ENCODE measurements at regions not wholly inside any gene's neighbourhood (a gene's known extent, or its start where the extent isn't known, plus 50 kb on each side); places are given as distances from the start of the nearest gene placed in this dataset.

DNA sequence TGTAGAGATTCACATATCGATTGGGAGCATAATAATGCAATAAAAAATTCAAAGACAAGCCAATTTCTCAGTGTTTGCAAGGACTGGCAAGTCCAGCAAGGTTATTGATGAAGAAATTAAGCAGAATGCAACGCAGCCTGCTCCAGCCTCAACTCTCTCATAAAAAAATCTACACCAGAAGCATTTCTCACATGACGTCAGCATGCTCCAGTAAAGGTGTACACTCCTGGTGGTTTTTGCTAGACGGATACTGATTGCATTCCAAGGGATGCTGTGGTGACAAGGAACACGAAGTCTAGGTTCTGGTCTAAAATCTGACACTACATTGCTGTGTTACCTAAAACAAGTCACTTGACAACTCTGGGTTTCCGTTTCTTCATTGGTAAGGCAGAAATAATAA lies 131.9 kb upstream of the PRNP start:
- TF ChIP-seq, protein P1, sequence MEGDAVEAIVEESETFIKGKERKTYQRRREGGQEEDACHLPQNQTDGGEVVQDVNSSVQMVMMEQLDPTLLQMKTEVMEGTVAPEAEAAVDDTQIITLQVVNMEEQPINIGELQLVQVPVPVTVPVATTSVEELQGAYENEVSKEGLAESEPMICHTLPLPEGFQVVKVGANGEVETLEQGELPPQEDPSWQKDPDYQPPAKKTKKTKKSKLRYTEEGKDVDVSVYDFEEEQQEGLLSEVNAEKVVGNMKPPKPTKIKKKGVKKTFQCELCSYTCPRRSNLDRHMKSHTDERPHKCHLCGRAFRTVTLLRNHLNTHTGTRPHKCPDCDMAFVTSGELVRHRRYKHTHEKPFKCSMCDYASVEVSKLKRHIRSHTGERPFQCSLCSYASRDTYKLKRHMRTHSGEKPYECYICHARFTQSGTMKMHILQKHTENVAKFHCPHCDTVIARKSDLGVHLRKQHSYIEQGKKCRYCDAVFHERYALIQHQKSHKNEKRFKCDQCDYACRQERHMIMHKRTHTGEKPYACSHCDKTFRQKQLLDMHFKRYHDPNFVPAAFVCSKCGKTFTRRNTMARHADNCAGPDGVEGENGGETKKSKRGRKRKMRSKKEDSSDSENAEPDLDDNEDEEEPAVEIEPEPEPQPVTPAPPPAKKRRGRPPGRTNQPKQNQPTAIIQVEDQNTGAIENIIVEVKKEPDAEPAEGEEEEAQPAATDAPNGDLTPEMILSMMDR (IDR thresholded peaks at IDR 0.05) = no peak
- no peaks in the 10 kb centered on the region for H3K4me1 ChIP-seq
- no peaks in the 10 kb centered on the region for H3K36me3 ChIP-seq (ENCODE audit: insufficient read depth in 1 of 2, low read depth in 1 of 2)
- intact Hi-C loops (cut with DNase I) = no loop called here
- 66 to 70% (median 69%) methylated on average over 6 of the region's 6 CpGs for WGBS, 3 donors
- DNase-seq (no peak), ATAC-seq (no peak)
- H3K9me3 ChIP-seq = no peaks in the 10 kb centered on the region
- H3K27ac ChIP-seq = no peak overlapping the region
- no peaks in the 10 kb centered on the region for H3K27me3 ChIP-seq (ENCODE audit: insufficient read depth in 3 of 3, low read length in 2 of 3)
- H3K4me3 ChIP-seq = no peak overlapping the region

DNA sequence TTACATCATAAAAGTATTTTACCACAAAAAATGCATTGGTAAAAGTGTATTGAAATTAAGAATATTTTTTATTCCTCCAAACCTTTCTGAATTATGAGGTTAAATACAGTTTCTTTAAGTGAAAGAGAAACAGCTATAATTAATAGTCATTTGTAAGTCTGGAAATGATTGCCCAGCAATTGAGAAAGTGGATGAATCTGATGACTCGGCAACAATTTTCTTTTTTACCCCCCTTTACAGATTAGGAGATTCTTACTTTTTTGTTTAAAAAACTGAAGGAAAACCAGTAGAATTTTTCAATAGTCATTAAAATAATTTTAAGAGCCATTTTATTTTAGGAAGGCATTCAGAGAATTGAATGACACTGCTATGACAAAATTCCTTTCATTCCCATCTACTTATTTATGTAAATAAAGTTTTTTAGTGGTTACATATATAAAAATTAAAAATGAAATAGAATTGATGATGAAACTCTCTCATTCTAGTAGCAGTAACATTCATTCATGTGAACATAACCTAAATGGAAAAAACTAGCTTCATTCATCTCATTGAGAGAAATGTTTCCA lies 134.1 kb upstream of the PRNP start:
- Histone ChIP-seq H3K4me3 (no peak overlapping the region), H3K27ac (no peak overlapping the region), H3K36me3 (ENCODE audit: insufficient read depth in 1 of 2, low read depth in 1 of 2) (no peaks in the 10 kb centered on the region), H3K27me3 (ENCODE audit: insufficient read depth in 3 of 3, low read length in 2 of 3) (no peaks in the 10 kb centered on the region), H3K9me3 (no peaks in the 10 kb centered on the region), H3K4me1 (no peaks in the 10 kb centered on the region)
- intact Hi-C loops (cut with DNase I) = no loop called here
- DNase-seq (no peak), ATAC-seq (no peak)
- 78 to 90% (median 87%) methylated on average over 1 of the region's 1 CpG for WGBS, 3 donors
- TF ChIP-seq, protein P1 (IDR thresholded peaks at IDR 0.05) = no peak

DNA sequence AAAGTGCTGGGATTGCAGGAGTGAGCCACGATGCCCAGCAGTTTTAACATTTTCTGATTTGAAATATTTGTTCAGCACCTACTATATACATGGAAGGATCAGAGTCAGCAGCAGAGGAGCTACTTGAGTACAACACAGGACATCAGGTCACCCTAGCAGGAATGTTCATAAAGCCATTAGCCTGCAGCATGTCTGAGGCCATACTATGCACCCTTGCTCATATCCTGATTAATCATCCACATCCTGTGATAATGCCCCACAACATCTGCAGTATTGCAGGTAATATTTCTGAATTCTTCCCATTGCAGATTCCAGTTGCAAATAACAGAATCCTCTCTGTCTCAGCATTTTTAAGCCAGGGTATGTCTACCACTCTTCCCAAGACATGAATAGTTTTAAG lies 135.5 kb upstream of the PRNP start:
- intact Hi-C loops (cut with DNase I) = no loop called here
- no peak overlapping the region for H3K27ac ChIP-seq
- no peak for DNase-seq
- no peak overlapping the region for H3K4me3 ChIP-seq
- WGBS, 3 donors = 74 to 86% (median 75%) methylated on average over 1 of the region's 1 CpG
- H3K9me3 ChIP-seq = no peaks in the 10 kb centered on the region
- no peak for ATAC-seq
- no peaks in the 10 kb centered on the region for H3K36me3 ChIP-seq (ENCODE audit: insufficient read depth in 1 of 2, low read depth in 1 of 2)
- TF ChIP-seq, protein P1 (IDR thresholded peaks at IDR 0.05) = no peak
- no peaks in the 10 kb centered on the region for H3K4me1 ChIP-seq
- H3K27me3 ChIP-seq (ENCODE audit: insufficient read depth in 3 of 3, low read length in 2 of 3) = no peaks in the 10 kb centered on the region

DNA sequence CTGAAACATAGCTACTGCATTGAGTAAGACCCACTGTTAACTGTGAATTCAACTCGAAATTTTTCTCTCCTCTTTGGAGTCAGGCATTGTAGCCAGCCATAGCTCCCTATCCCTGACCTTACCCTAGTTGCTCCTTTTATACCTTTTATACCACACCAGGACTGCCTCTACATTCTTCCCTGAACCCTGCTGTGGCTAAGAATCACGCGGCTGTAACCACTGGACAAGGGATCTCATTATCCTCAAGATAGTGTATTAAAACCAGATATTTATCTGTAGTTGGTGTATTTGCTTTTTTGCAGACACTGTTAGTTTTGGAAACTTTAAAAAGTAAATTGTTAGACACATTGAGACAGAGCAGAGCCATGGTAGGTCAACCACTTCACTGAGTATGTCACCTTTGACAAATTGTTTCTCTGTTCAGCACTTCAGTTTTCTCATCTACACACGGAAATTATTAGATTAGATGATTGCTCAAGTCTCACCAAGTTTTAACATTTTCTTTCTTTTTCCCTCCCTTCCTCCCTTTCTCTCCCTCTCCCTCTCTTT lies 136.5 kb upstream of the PRNP start:
- TF ChIP-seq, protein P1 (IDR thresholded peaks at IDR 0.05) = no peak
- Histone ChIP-seq H3K27ac (no peak overlapping the region), H3K4me3 (no peak overlapping the region), H3K27me3 (ENCODE audit: insufficient read depth in 3 of 3, low read length in 2 of 3) (no peaks in the 10 kb centered on the region), H3K9me3 (no peaks in the 10 kb centered on the region), H3K4me1 (no peaks in the 10 kb centered on the region), H3K36me3 (ENCODE audit: insufficient read depth in 1 of 2, low read depth in 1 of 2) (no peaks in the 10 kb centered on the region)
- DNase-seq (no peak), ATAC-seq (no peak)
- intact Hi-C loops (cut with DNase I) = no loop called here
- WGBS, 3 donors = 75 to 83% (median 80%) methylated on average over 4 of the region's 4 CpGs

DNA sequence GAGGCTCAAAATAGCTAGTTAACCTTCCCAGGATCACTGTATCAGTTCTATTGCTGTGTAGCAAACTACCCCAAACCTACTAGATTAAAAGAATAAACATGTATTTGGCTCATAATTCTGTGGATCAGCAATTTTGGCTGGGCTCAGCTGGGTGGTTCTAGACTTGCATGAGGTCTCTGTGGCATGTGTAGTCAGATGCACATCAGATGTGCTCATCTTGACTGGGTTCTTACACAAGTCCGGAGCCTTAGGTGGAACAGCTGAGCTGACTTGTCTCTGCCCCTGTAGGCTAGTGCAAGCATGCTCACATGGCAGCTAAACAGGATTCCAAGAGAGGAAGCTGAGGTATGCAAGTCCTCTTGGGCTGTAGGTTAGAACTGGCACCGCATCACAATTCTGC lies 137.7 kb upstream of the PRNP start:
- H3K9me3 ChIP-seq = no peaks in the 10 kb centered on the region
- H3K27me3 ChIP-seq (ENCODE audit: insufficient read depth in 3 of 3, low read length in 2 of 3) = no peaks in the 10 kb centered on the region
- H3K27ac ChIP-seq = no peak overlapping the region
- H3K36me3 ChIP-seq (ENCODE audit: insufficient read depth in 1 of 2, low read depth in 1 of 2) = no peaks in the 10 kb centered on the region
- no peak for ATAC-seq
- WGBS, 3 donors = 89 to 96% (median 92%) methylated on average over 2 of the region's 2 CpGs
- no peak for DNase-seq
- H3K4me3 ChIP-seq = no peak overlapping the region
- intact Hi-C loops (cut with DNase I) = no loop called here
- TF ChIP-seq, protein P1 (IDR thresholded peaks at IDR 0.05) = no peak
- H3K4me1 ChIP-seq = no peaks in the 10 kb centered on the region
